ENCODE measurements at regions not wholly inside any gene's neighbourhood (a gene's known extent, or its start where the extent isn't known, plus 50 kb on each side); places are given as distances from the start of the nearest gene placed in this dataset.

DNA sequence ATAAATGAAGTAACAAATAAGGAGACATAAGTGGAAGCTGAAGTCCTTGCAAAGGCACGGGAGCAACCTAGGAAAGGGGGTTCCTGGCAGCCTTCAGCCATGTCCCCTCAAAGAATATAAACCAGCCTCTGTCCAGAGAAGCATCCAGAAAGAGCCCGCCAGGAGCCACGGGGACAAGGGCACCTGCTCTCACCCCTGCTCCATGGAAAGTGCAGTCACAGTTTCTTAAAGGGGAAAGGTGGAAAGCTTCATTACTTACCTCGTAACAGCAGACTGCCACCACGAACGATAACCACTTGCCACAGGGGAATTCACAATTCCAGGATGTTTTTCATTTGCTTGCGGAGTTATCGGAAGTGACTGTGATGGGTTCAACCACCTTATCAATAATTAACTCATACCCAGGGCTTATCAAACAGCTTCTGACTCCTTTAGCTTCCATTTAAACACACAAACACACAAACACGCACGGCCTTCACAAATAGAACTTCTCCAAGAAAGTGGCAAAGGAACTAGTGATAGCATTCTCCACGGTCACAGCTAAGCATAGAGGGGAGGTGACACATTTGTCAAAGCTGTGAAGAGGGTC, 134.2 kb upstream of the IGF1R start:
- TF ChIP-seq, protein P1, sequence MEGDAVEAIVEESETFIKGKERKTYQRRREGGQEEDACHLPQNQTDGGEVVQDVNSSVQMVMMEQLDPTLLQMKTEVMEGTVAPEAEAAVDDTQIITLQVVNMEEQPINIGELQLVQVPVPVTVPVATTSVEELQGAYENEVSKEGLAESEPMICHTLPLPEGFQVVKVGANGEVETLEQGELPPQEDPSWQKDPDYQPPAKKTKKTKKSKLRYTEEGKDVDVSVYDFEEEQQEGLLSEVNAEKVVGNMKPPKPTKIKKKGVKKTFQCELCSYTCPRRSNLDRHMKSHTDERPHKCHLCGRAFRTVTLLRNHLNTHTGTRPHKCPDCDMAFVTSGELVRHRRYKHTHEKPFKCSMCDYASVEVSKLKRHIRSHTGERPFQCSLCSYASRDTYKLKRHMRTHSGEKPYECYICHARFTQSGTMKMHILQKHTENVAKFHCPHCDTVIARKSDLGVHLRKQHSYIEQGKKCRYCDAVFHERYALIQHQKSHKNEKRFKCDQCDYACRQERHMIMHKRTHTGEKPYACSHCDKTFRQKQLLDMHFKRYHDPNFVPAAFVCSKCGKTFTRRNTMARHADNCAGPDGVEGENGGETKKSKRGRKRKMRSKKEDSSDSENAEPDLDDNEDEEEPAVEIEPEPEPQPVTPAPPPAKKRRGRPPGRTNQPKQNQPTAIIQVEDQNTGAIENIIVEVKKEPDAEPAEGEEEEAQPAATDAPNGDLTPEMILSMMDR (IDR thresholded peaks at IDR 0.05): no peak
- TF ChIP-seq POLR2A (IDR thresholded peaks at IDR 0.05): no peak
